ENCODE measurements at regions not wholly inside any gene's neighbourhood (a gene's known extent, or its start where the extent isn't known, plus 50 kb on each side); places are given as distances from the start of the nearest gene placed in this dataset.

- Histone ChIP-seq H2BK5ac (ENCODE audit: low read depth, low read length) (no peak overlapping the region), H2AFZ (ENCODE audit: low read length) (no peak overlapping the region), H3K4me1 (replicated peaks in 1 of 4; ENCODE audit: control insufficient read depth in 3 of 4, insufficient read depth in 4 of 4, low read length in 3 of 4) (no peaks in the 10 kb centered on the region), H3K23me2 (ENCODE audit: low read depth, low read length) (no peaks in the 10 kb centered on the region), H3K9ac (replicated peaks in 1 of 4; ENCODE audit: extremely low read depth in 1 of 4, low read depth in 3 of 4, low read length in 3 of 4) (no peak overlapping the region), H3K23ac (ENCODE audit: insufficient read length) (no peak overlapping the region), H3K4ac (replicated peaks; ENCODE audit: insufficient read length, low read depth, low read length) (no peak overlapping the region), H4K8ac (ENCODE audit: extremely low read depth, insufficient read depth, low read length) (no peak overlapping the region), H3K27me3 (replicated peaks in 1 of 4; ENCODE audit: control insufficient read depth in 3 of 4, extremely low read depth in 1 of 4, insufficient read depth in 3 of 4, low read length in 3 of 4) (no peaks in the 10 kb centered on the region), H3K18ac (ENCODE audit: extremely low read depth, low read length) (no peak overlapping the region), H3K27ac (ENCODE audit: low read depth, low read length) (no peak overlapping the region), H3K9me3 (ENCODE audit: insufficient read depth in 2 of 2, low read depth in 1 of 2, low read length in 1 of 2) (no peaks in the 10 kb centered on the region; a peak in 1 of 4 replicates), H2BK20ac (ENCODE audit: low read length) (no peak overlapping the region), H4K5ac (ENCODE audit: insufficient read length, low read depth, low read length) (no peak overlapping the region), H2BK12ac (ENCODE audit: low read depth, low read length) (no peak overlapping the region), H3K14ac (ENCODE audit: insufficient read length) (no peak overlapping the region), H2AK5ac (ENCODE audit: low read depth, low read length) (no peak overlapping the region), H2BK120ac (replicated peaks; ENCODE audit: low read depth, low read length) (no peak overlapping the region), H4K20me1 (replicated peaks in 1 of 2; ENCODE audit: control insufficient read depth in 1 of 2, insufficient read depth in 2 of 2, low read length in 2 of 2) (no peaks in the 10 kb centered on the region), H3K36me3 (ENCODE audit: control insufficient read depth in 2 of 4, insufficient read depth in 4 of 4, low read length in 3 of 4) (no peaks in the 10 kb centered on the region), H3K79me1 (ENCODE audit: low read depth, low read length) (no peaks in the 10 kb centered on the region), H3K4me2 (ENCODE audit: insufficient read depth in 1 of 2, low read depth in 2 of 2, low read length in 2 of 2) (no peak overlapping the region), H2BK15ac (ENCODE audit: low read length) (no peak overlapping the region), H4K91ac (replicated peaks; ENCODE audit: insufficient read length, low read length) (no peak overlapping the region), H3K56ac (replicated peaks; ENCODE audit: insufficient read length, low read depth, low read length) (no peak overlapping the region), H3K4me3 (ENCODE audit: extremely low read depth in 1 of 4, insufficient read depth in 2 of 4, low read depth in 3 of 4, low read length in 4 of 4) (no peak overlapping the region), H3K79me2 (ENCODE audit: control insufficient read depth in 1 of 2, insufficient read depth in 2 of 2, low read length in 2 of 2) (no peaks in the 10 kb centered on the region)
- CTCF ChIA-PET (ENCODE audit: partially characterized antibody): no interaction called here
- FAIRE-seq: no peak
- POLR2A ChIA-PET (ENCODE audit: partially characterized antibody): no interaction called here
- WGBS, 2 experiments (ENCODE audit: extremely low coverage in 1 of 2, insufficient coverage in 1 of 2, insufficient read length in 1 of 2, insufficient replicate concordance in 2 of 2, low coverage in 1 of 2, low lambda C conversion rate in 2 of 2, missing lambda C conversion rate in 1 of 2): 89% methylated on average over 1 of the region's 1 CpG; no CpG with 5 or more reads in 1 of the 2 experiments
- no peak for DNase-seq (ENCODE audit: low read depth in 1 of 2, low spot score in 2 of 2)
- TF ChIP-seq YY1 (IDR thresholded peaks at IDR 0.05; ENCODE audit: low read depth, low read length): no peak
- no peak for TF ChIP-seq RAD21 (IDR thresholded peaks at IDR 0.05 in 1 of 2, conservative IDR thresholded peaks at IDR 0.05 in 1 of 2; ENCODE audit: low read depth in 2 of 2, low read length in 2 of 2)
- no peak for TF ChIP-seq ATF3 (IDR thresholded peaks at IDR 0.05; ENCODE audit: insufficient read depth, low read depth, low read length)
- no peak for TF ChIP-seq SIN3A (conservative IDR thresholded peaks at IDR 0.05 in 1 of 2, IDR thresholded peaks at IDR 0.05 in 1 of 2; ENCODE audit: low read depth in 1 of 2, low read length in 2 of 2)
Measured at GRCh38 chr4:60133375-60133774, 1066.8 kb upstream of the ADGRL3 start.
